ENCODE measurements at regions not wholly inside any gene's neighbourhood (a gene's known extent, or its start where the extent isn't known, plus 50 kb on each side); places are given as distances from the start of the nearest gene placed in this dataset.

GRCh38 chr10:3529691-3530090 lies 255.3 kb downstream of the KLF6 start:
- Histone ChIP-seq H3K27me3 (ENCODE audit: insufficient read depth, low read depth, severe bottlenecking) (no peaks in the 10 kb centered on the region), H3K4me3 (ENCODE audit: low read depth, low read length) (no peak overlapping the region), H3K36me3 (no peaks in the 10 kb centered on the region), H3K9me3 (ENCODE audit: severe bottlenecking) (no peaks in the 10 kb centered on the region), H3K27ac (no peak overlapping the region)
- DNase-seq = no peak
- TF ChIP-seq, protein P1, sequence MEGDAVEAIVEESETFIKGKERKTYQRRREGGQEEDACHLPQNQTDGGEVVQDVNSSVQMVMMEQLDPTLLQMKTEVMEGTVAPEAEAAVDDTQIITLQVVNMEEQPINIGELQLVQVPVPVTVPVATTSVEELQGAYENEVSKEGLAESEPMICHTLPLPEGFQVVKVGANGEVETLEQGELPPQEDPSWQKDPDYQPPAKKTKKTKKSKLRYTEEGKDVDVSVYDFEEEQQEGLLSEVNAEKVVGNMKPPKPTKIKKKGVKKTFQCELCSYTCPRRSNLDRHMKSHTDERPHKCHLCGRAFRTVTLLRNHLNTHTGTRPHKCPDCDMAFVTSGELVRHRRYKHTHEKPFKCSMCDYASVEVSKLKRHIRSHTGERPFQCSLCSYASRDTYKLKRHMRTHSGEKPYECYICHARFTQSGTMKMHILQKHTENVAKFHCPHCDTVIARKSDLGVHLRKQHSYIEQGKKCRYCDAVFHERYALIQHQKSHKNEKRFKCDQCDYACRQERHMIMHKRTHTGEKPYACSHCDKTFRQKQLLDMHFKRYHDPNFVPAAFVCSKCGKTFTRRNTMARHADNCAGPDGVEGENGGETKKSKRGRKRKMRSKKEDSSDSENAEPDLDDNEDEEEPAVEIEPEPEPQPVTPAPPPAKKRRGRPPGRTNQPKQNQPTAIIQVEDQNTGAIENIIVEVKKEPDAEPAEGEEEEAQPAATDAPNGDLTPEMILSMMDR (IDR thresholded peaks at IDR 0.05; ENCODE audit: low read depth, low read length) = no peak

GRCh38 chr10:3528823-3529403 lies 256.1 kb downstream of the KLF6 start:
- Histone ChIP-seq H3K36me3 (no peaks in the 10 kb centered on the region), H3K9me3 (ENCODE audit: severe bottlenecking) (no peaks in the 10 kb centered on the region), H3K27ac (no peak overlapping the region), H3K27me3 (ENCODE audit: insufficient read depth, low read depth, severe bottlenecking) (no peaks in the 10 kb centered on the region), H3K4me3 (ENCODE audit: low read depth, low read length) (no peak overlapping the region)
- no peak for DNase-seq
- TF ChIP-seq, protein P1 (IDR thresholded peaks at IDR 0.05; ENCODE audit: low read depth, low read length) = no peak

DNA sequence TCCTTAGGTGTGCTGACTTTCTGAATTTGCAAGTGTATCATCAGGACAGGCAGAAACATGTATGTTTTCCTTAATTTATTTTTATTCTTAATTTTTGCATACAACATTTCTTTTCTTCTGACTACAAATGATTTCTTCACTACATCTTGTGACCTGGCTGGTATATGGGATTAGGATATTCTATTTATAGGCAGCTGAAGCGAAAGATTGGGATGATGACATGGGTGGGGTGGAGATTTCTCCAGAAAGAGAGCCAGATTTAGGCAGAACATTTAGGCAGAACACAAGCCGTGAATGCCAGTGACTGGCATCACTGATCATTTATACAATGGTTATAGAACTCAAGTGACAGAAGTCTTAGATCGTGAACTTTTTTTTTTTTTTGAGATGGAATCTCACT lies 256.7 kb downstream of the KLF6 start:
- H3K27me3 ChIP-seq (ENCODE audit: insufficient read depth, low read depth, severe bottlenecking) = no peaks in the 10 kb centered on the region
- H3K36me3 ChIP-seq = no peaks in the 10 kb centered on the region
- TF ChIP-seq, protein P1 (IDR thresholded peaks at IDR 0.05; ENCODE audit: low read depth, low read length) = no peak
- H3K27ac ChIP-seq = no peak overlapping the region
- no peak for DNase-seq
- no peak overlapping the region for H3K4me3 ChIP-seq (ENCODE audit: low read depth, low read length)
- H3K9me3 ChIP-seq (ENCODE audit: severe bottlenecking) = no peaks in the 10 kb centered on the region

GRCh38 chr10:3527869-3528268 lies 257.1 kb downstream of the KLF6 start:
- Histone ChIP-seq H3K4me3 (ENCODE audit: low read depth, low read length) (no peak overlapping the region), H3K27ac (no peak overlapping the region), H3K27me3 (ENCODE audit: insufficient read depth, low read depth, severe bottlenecking) (no peaks in the 10 kb centered on the region), H3K36me3 (no peaks in the 10 kb centered on the region), H3K9me3 (ENCODE audit: severe bottlenecking) (no peaks in the 10 kb centered on the region)
- TF ChIP-seq, protein P1 (IDR thresholded peaks at IDR 0.05; ENCODE audit: low read depth, low read length) = no peak
- DNase-seq = no peak

DNA sequence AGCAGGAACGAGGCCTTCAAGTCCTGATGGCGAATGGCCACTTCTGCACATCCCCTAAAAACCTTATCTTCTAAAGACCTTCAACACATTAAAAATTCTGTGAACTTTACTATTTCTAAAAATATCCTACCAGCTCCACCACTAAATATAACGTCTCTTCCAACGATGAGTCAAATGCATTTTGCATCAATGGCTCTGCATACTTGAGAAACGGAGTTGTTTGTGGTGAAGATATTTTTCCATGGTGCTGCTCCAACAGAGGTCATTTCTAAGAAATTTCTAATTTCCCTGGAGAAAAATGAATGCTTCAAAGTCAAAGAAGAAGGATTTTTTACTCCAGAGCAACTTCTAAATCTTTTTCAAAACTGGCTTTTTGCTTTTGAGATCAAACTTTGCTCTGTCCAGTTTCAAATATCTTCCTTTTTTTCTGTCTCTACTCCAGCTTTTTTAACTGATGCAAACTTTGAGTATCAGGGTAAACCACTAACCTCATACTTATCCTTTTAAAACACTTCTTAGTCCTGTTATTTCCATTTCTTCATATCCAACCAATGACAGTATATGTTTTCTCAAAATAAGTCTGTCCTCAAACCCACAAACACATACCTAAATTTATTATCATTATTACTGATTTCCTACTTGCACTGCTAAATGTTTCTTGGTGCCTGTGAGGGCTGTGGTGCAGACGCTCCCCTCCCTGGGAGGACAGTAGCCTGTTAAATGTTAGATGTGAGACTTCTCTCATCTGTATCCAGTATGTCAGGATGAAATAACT lies 258.1 kb downstream of the KLF6 start:
- H3K27me3 ChIP-seq (ENCODE audit: insufficient read depth, low read depth, severe bottlenecking) = no peaks in the 10 kb centered on the region
- TF ChIP-seq, protein P1 (IDR thresholded peaks at IDR 0.05; ENCODE audit: low read depth, low read length) = no peak
- H3K36me3 ChIP-seq = no peaks in the 10 kb centered on the region
- no peak overlapping the region for H3K27ac ChIP-seq
- H3K4me3 ChIP-seq (ENCODE audit: low read depth, low read length) = no peak overlapping the region
- no peaks in the 10 kb centered on the region for H3K9me3 ChIP-seq (ENCODE audit: severe bottlenecking)
- no peak for DNase-seq

Measured in WERI-Rb-1 (cell line).